Right atrium auricular region (tissue), 2 donors: ENCODE measurements at regions not wholly inside any gene's neighbourhood (a gene's known extent, or its start where the extent isn't known, plus 50 kb on each side); places are given as distances from the start of the nearest gene placed in this dataset.
A peak's percentile ranks its signal among the peaks of the same experiment; 100 is the strongest.

ENCODE experiments used
- DNase-seq: peaks from one replicate; pipeline ENCODE4 v3.0.0-alpha.2; 2019; ENCODE audit warnings: low spot score
- H3K27ac ChIP-seq, 2 donors: fragments of 200-600 bp; sonication (generic); 1 replicate in 1 of 2; 2 replicates in 1 of 2; pipeline ENCODE4 v1.5.1; 2016 to 2019
- H3K27me3 ChIP-seq, 2 donors: fragments of 200-600 bp; sonication (generic); one replicate each; pipeline versions ENCODE4 v1.5.1 to v1.6.0; 2017 to 2019
- H3K36me3 ChIP-seq: fragments of 200-600 bp; sonication (generic); one replicate; pipeline ENCODE4 v1.5.1; 2016
- H3K4me1 ChIP-seq, 2 donors: fragments of 200-600 bp; sonication (generic); one replicate each; pipeline versions ENCODE4 v1.5.1 to v1.6.0; 2017 to 2019
- H3K4me3 ChIP-seq, 2 donors: fragments of 200-600 bp; sonication (generic); 1 replicate in 1 of 2; 2 replicates in 1 of 2; pipeline ENCODE4 v1.5.1; 2017 to 2019; ENCODE audit warnings: mild to moderate bottlenecking in 1 of 2, moderate library complexity in 1 of 2
- H3K9me3 ChIP-seq, 2 donors: fragments of 200-600 bp; sonication (generic); one replicate each; pipeline ENCODE4 v1.5.1; 2019
- CTCF ChIP-seq, 2 donors: fragments of 200-600 bp; sonication (generic); IDR thresholded peaks; one replicate each; pipeline ENCODE4 v1.5.1; 2019; ENCODE audit warnings: antibody characterized with exemption in 2 of 2

GRCh38 chr10:23695825-23696420 lies 257.0 kb downstream of the OTUD1 start:
- DNase-seq, result no peak
- peaks cover 10 to 19% of the 10 kb centered on the region in 2 donors for H3K27me3 ChIP-seq

GRCh38 chr10:23696476-23696875 lies 257.6 kb downstream of the OTUD1 start:
- H3K4me3 ChIP-seq, result no peak overlapping the region

More at GRCh38 chr10:23695825-23696420, 257.0 kb downstream of the OTUD1 start:
- H3K4me1 ChIP-seq, result peaks cover 0 to 28% of the 10 kb centered on the region in 2 donors
- H3K4me3 ChIP-seq, result no peak overlapping the region
- no peaks in the 10 kb centered on the region for H3K36me3 ChIP-seq
- no peak for TF ChIP-seq CTCF (IDR thresholded peaks at IDR 0.05)
- no peak overlapping the region for H3K27ac ChIP-seq
- H3K9me3 ChIP-seq, result no peaks in the 10 kb centered on the region

GRCh38 chr10:23702977-23703414 lies 264.1 kb downstream of the OTUD1 start:
- TF ChIP-seq CTCF (IDR thresholded peaks at IDR 0.05), result peak; percentile 59 to 73
- H3K9me3 ChIP-seq, result peaks cover 0 to 12% of the 10 kb centered on the region in 2 donors
- H3K4me3 ChIP-seq, result no peak overlapping the region
- no peak for DNase-seq
- no peaks in the 10 kb centered on the region for H3K4me1 ChIP-seq
- no peak overlapping the region for H3K27ac ChIP-seq
- no peaks in the 10 kb centered on the region for H3K36me3 ChIP-seq
- H3K27me3 ChIP-seq, result peaks cover 0 to 2% of the 10 kb centered on the region in 2 donors

More at GRCh38 chr10:23696476-23696875, 257.6 kb downstream of the OTUD1 start:
- TF ChIP-seq CTCF (IDR thresholded peaks at IDR 0.05), result no peak
- no peak for DNase-seq
- Histone ChIP-seq H3K36me3 (no peaks in the 10 kb centered on the region), H3K27ac (no peak overlapping the region), H3K9me3 (no peaks in the 10 kb centered on the region), H3K4me1 (peaks cover 0 to 28% of the 10 kb centered on the region in 2 donors), H3K27me3 (peaks cover 10 to 19% of the 10 kb centered on the region in 2 donors)

DNA sequence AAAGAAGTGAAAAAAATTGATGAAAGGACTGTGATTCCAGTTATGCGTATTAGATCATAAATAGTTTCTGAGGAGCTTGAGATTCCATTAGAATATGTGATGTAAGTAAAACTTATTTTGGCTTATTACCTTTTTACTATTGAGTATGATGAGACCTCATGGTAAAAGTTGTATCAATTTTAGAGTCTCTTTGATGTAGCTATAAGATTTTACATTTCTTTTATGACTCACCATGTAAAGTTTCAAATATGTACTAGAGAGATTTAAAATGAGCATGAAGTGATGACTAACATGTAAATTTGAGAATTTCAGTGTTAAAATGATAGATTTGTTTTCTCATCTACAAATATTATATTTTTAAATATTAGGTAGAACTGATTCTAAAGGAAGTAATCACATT lies 276.5 kb downstream of the OTUD1 start:
- H3K27ac ChIP-seq, result no peak overlapping the region
- no peaks in the 10 kb centered on the region for H3K4me1 ChIP-seq
- no peaks in the 10 kb centered on the region for H3K27me3 ChIP-seq
- no peak for TF ChIP-seq CTCF (IDR thresholded peaks at IDR 0.05)
- no peak for DNase-seq
- no peak overlapping the region for H3K4me3 ChIP-seq
- no peaks in the 10 kb centered on the region for H3K36me3 ChIP-seq
- no peaks in the 10 kb centered on the region for H3K9me3 ChIP-seq

GRCh38 chr10:23717913-23718312 lies 279.0 kb downstream of the OTUD1 start:
- H3K9me3 ChIP-seq, result no peaks in the 10 kb centered on the region
- no peak for TF ChIP-seq CTCF (IDR thresholded peaks at IDR 0.05)
- H3K4me1 ChIP-seq, result no peaks in the 10 kb centered on the region
- H3K27ac ChIP-seq, result no peak overlapping the region
- H3K36me3 ChIP-seq, result no peaks in the 10 kb centered on the region
- no peaks in the 10 kb centered on the region for H3K27me3 ChIP-seq
- H3K4me3 ChIP-seq, result no peak overlapping the region
- no peak for DNase-seq

DNA sequence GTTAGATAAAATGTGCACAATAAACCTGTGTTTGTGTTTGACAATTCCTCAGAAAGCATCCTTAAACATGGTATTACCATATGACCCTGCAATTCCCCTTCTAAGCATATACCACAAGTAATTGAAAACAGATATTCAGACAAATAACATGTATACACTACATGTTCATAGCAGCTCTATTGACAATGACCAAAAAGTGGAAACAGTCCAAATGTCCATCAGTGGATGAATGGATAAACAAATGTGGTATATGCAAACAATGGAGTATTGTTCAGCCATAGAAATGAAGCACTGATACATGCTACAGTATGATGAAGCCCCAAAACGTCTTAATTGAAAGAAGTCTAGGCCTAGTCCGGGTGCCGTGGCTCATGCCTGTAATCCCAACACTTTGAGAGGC lies 280.1 kb downstream of the OTUD1 start:
- Histone ChIP-seq H3K36me3 (no peaks in the 10 kb centered on the region), H3K4me3 (no peak overlapping the region), H3K4me1 (no peaks in the 10 kb centered on the region), H3K27me3 (no peaks in the 10 kb centered on the region), H3K9me3 (no peaks in the 10 kb centered on the region), H3K27ac (no peak overlapping the region)
- DNase-seq, result no peak
- TF ChIP-seq CTCF (IDR thresholded peaks at IDR 0.05), result no peak
